HG02981 (cell line): ENCODE measurements at regions not wholly inside any gene's neighbourhood (a gene's known extent, or its start where the extent isn't known, plus 50 kb on each side); places are given as distances from the start of the nearest gene placed in this dataset.

Experiments
- ATAC-seq: cut with Tn5 transposase; IDR thresholded peaks from one replicate; pipeline ENCODE4 v1.9.1; 2021; ENCODE audit warnings: mild to moderate bottlenecking, moderate library complexity; ENCODE audit not compliant: unreplicated experiment

GRCh38 chr2:19846567-19846966 lies 55.2 kb downstream of the TTC32 start:
- ATAC-seq, result no peak

DNA sequence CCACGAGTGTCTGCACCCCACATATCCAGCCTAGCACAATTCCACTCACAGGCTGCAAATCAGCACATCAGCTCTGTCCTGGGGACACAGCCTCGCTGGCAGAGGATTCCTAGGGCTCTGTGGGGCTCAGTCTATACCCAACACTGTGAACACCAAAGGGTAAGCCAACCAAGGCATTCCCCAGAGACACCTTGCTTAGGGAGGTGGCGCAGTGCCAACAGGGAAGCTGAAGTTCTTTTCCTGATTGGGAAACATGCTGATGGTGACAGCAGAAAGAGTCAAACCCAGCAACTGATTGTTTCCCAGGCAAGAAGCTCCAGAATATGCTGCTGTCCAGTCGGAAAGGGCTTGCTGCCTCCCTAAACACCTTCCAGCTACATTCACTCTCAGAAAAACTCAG lies 55.8 kb downstream of the TTC32 start:
- ATAC-seq, result no peak

DNA sequence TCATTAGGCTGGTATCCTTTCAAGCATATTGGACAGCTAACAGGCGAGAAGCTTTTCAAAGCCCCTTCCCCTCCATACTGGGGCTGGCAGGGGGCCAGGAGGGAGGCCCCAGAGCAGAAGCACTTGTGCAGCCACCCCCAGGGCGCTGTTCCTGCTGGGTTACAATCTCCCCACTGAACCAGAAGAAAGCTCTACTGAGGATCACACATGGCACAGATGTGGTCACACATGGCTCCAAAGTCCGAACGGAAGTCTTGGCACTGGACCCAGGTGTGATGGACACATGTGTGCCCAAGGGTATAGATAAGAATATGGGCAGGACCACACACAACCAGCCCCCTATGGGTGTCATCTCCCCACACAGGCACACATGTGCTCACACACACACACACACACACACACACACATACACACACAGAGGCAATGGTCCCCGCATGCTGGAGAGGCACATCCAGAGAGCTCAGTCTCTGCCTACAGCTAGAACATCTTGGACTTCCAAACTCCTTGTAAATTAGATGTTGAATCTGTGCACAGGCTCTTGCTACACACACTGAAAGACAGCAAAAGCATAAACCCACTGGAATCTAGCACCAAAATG lies 56.4 kb downstream of the TTC32 start:
- ATAC-seq, result no peak

DNA sequence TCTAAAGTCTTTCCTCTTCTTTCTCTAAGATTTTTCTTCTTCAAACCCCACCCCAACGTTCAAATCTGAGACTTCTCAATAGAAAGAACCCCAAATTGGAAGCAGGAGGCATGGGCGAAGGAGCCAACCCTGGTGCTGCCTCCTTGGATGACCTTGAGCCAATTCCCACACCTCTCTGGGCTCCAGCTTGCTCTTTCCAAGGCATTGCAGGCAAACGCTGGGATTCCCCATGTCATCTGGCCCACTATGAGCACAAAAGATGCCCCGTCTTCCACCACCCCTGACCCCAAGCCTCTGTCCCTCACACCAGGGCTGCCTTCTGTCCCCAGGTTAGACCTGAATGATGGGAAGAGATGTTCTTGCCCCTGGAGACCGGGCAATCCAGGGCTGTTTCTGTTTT lies 57.0 kb downstream of the TTC32 start:
- no peak for ATAC-seq

GRCh38 chr2:19843992-19844515 lies 57.7 kb downstream of the TTC32 start:
- no peak for ATAC-seq

DNA sequence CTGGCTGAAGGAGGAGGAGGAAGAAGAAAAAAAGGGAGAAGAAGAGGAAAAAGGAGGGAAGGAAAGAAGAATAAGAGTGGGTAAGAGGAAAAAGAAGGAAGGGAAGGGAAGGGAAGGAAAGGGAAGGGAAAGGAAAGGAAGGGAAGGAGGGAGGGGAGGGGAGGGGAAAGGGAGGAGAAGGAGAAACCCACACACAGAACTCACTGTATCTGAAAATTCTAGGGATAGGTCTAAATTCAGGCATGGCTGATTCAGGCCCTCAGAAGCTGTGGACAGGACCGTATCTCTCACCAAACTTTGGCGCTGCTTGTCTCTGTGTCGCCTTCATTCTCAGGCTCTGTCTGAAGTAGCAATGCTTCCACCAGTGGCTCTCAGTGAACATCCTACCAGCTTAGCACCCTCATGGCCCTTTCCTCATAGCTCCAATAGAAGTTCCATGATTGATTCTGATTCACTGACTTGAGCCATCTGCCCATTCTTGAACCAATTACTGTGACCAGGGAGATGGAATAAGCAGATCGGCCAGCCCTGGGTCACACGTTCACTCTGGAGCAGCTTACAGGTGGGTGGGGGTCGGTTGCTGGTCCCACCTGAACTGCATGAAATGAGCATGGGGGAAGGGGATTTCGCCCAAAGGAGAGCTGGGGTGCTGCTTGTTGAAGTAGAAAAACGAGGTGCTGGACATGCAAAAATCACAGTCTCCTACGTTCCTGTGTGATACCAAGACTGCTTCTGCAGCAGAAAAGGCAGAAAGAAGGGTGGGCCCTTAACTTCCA lies 59.7 kb downstream of the TTC32 start:
- no peak for ATAC-seq

DNA sequence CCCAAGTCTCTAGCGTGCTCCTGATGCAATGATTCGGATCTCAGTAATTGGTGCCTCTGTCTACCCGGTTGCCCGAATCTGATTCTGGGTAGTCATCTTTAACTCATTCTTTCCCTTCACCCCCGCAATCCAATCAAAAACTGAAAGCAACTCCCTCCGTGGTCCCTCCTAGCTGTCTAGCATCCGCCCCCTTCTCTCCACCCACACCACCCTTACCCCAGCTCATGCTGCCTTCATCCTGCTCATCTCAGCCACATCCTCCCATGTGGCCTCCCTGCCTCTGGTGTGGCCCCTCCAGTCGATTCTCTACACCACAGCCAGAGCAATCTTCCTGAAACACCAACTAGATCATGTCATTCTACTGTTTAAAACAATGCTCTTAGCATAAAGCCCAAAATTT lies 62.3 kb downstream of the TTC32 start:
- no peak for ATAC-seq

DNA sequence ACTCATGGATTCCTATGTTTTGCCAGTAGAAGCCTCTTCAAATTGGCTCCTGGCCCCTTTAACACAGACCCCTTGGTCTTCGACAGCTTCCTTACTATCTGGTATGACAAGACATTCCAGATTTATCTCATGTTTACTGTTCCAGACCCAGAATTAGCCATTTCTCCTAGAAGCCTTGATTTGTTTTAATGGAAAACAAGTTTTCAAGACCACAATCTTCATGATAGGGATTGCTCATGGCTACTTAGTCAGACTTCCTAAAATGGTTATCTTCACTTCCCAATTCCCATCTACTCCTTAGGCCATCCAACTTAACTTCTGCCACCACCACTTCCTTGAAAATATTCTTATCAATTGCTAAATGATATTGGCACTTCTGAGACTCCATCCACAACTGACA lies 63.2 kb downstream of the TTC32 start:
- ATAC-seq, result no peak

DNA sequence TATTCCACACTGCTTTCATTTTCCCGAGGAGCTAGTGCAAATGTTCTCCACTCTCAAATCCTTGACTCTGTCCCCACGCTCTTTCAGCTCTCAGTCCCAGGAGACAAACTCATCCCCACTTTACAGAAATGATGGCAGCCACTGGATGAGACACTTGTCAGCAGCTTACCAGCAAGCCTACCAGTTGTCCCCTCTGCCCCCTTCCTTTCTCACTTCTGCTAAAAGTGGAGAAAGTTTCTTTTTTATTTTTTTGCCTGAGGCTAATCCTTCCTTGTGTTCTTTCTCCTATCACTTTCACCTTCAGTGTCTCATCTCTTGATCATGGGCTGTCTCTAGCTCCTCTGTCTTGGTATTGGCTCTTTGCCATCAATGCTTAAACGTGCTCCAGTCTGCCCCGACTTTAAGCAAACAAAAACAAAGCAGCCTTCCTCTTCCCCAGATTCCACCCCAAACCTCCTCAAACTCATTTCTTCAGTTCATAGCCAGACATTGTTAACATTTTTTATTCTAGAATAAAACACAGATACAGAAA lies 64.5 kb downstream of the TTC32 start:
- no peak for ATAC-seq

GRCh38 chr2:19835781-19836281 lies 66.0 kb downstream of the TTC32 start:
- no peak for ATAC-seq

GRCh38 chr2:19833978-19834377 lies 67.8 kb downstream of the TTC32 start:
- no peak for ATAC-seq

GRCh38 chr2:19829672-19830071 lies 72.1 kb downstream of the TTC32 start:
- ATAC-seq, result no peak

DNA sequence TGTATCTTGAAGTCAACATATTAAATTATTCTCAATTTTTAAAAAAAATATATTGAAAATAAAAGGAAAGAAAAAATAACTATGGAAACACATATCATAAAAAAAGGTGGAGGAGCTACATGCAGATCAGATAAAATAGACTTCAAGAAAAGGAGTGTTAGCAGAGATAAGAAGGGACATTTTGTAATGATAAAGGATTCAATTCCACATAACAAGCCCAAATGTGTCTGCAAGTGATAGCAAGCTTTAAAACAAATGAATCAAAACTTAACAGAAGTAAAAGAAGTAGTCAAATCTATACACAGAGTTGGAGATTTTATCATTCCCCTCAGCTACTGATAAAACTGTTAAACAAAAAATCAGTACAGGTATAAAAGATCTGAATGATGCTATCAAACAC lies 74.9 kb downstream of the TTC32 start:
- ATAC-seq, result no peak

- no peak for ATAC-seq
These were observed 78.3 kb downstream of the TTC32 start for GRCh38 chr2:19823507-19823906.

- ATAC-seq, result no peak
These were observed 82.4 kb downstream of the TTC32 start for GRCh38 chr2:19819097-19820065.

DNA sequence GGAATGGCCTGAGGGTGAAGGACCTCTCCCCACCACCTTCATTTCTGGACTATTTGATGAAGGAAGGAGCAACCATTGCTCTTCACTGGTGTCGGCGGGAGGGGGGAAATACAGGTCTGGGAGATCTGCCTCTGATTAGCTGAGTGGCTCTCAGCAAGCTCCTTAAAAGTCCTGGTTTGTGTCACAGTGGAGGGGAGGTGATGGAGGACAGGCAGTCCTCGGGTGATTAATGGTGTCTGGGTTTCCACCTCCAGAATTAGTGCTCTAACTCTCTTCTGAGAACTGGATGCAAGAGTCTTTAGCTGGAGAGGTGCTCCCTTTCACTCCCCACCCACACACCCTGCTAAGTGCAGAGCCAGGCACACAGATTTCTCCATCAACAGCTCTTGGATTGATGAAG lies 83.2 kb downstream of the TTC32 start:
- no peak for ATAC-seq

DNA sequence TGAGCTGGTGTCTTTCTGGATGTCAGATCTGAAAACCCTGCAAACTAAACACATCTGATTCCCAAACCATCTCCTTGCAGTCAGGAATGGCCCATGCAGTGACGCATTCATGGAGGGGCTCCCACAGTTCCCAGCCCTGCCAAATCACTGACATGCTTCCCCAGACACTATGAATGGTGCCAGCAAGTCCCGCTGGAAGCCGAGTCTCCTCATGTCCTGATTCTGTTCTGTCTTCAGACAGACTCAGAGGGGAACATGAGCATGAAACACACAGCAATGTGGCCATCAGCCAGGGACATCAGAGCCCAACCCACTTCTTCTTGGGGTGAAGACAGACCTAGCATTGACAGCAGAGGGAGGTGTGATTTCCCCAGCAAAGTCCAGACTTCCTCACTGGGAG lies 83.7 kb downstream of the TTC32 start:
- ATAC-seq, result no peak

GRCh38 chr2:19815746-19816145 lies 86.0 kb downstream of the TTC32 start:
- ATAC-seq, result no peak

- ATAC-seq, result no peak
These were observed 89.6 kb downstream of the TTC32 start for GRCh38 chr2:19812166-19812565.

DNA sequence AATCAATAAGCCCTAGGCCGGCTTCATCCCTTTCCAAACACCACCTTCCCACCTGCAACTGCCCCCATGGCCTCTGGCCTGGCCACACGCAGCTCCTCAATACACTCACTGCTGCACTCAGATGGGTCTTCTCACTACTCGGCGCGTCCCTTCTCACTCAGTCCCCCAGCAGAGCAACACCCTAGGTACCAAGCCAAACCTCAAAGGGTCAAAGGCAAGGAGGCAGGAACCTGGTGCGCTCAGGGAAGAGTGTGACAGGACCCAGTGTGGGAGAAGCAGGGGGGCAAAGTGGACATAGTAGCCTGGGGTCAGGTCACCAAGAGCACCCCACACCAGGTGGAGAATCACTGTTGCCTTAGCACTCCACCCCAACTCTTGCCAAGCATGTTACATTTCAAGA lies 90.6 kb downstream of the TTC32 start:
- ATAC-seq, result no peak

DNA sequence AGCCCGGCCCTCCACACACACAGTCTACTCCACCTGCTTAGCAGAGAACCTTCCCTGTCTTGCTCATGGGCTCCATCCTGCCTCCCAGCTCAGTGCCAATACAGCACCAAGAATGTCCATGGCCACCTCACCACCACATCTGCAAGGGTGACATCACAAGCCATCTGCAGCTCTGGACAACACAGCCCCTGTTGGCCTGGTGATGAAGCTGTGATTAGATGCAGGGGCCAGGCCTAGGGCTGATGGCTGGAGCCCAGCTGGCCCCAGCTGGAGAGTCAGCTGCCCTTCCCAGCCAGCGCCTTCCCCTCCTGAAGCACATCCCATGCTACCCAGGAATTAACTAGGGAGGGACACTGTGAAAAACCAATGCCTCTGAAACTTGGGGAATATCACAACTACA lies 91.1 kb downstream of the TTC32 start:
- peak; percentile 13 for ATAC-seq
